ENCODE measurements at regions not wholly inside any gene's neighbourhood (a gene's known extent, or its start where the extent isn't known, plus 50 kb on each side); places are given as distances from the start of the nearest gene placed in this dataset.

DNA sequence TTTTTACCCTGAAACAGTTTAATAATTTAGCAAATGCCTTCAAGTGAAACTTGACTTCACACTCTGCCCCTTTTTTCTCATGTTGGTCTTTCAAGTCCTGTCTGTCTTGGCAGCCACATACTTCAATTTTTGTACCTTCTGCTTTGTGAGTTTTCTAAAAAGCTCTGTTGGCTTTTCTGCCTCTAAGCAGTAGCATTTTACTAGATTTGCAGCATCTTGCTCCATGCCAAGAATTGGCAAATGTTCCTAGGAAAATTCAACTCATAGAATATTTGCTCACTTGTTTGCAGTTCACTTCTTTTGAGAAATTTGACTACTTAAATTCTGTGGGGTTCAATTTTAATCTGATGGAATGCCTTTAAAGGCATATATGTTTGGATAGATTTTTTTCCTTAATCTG, 59.2 kb downstream of the FAM47A start:
- Histone ChIP-seq H3K27me3 (ENCODE audit: insufficient read depth, low read length, poor library complexity, severe bottlenecking) (no peaks in the 10 kb centered on the region), H4K20me1 (ENCODE audit: insufficient read depth, low read length, poor library complexity, severe bottlenecking) (no peaks in the 10 kb centered on the region), H3F3A (ENCODE audit: low read depth) (no peaks in the 10 kb centered on the region), H3K4me2 (ENCODE audit: low read depth, low read length, poor library complexity, severe bottlenecking) (no peak overlapping the region), H3K9me3 (ENCODE audit: insufficient read depth, low read depth, low read length) (no peaks in the 10 kb centered on the region), H3K4me1 (ENCODE audit: insufficient read depth, low read length, poor library complexity, severe bottlenecking) (no peaks in the 10 kb centered on the region), H3K9me2 (replicated peaks; ENCODE audit: low read depth, low read length) (no peaks in the 10 kb centered on the region), H2AFZ (ENCODE audit: low read length) (peak overlapping the region; percentile 88; the same call in 1 of the 2 replicates), H3K9ac (ENCODE audit: low read depth, low read length, poor library complexity, severe bottlenecking) (no peak overlapping the region), H3K79me2 (ENCODE audit: insufficient read depth, low read length) (no peaks in the 10 kb centered on the region), H3K4me3 (ENCODE audit: low read length, poor library complexity, severe bottlenecking) (no peak overlapping the region), H3K36me3 (ENCODE audit: insufficient read depth, low read length) (no peaks in the 10 kb centered on the region)
- TF ChIP-seq EZH2phosphoT487 (IDR thresholded peaks at IDR 0.05; ENCODE audit: borderline replicate concordance), result no peak
- TF ChIP-seq, protein P1, sequence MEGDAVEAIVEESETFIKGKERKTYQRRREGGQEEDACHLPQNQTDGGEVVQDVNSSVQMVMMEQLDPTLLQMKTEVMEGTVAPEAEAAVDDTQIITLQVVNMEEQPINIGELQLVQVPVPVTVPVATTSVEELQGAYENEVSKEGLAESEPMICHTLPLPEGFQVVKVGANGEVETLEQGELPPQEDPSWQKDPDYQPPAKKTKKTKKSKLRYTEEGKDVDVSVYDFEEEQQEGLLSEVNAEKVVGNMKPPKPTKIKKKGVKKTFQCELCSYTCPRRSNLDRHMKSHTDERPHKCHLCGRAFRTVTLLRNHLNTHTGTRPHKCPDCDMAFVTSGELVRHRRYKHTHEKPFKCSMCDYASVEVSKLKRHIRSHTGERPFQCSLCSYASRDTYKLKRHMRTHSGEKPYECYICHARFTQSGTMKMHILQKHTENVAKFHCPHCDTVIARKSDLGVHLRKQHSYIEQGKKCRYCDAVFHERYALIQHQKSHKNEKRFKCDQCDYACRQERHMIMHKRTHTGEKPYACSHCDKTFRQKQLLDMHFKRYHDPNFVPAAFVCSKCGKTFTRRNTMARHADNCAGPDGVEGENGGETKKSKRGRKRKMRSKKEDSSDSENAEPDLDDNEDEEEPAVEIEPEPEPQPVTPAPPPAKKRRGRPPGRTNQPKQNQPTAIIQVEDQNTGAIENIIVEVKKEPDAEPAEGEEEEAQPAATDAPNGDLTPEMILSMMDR (conservative IDR thresholded peaks at IDR 0.05; ENCODE audit: low read length), result no peak

DNA sequence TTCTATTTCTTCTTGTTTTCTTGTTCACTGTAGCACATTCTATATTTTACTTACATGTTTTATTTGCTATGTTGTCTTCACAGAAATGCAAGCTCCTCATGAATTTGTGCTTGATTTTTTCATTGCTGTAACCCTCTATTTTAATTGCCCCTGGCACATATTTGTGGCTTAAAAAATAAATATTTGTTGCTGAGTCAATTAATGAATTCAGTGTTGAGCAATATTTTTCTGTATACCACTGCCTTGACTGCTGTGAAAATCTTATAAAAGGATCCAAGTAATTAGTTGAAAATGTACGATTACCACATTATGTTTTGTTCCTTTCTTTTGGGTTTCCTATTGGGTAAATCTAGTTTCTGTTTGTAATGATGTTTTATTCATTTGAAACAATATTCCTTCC, 68.5 kb downstream of the FAM47A start:
- TF ChIP-seq EZH2phosphoT487 (IDR thresholded peaks at IDR 0.05; ENCODE audit: borderline replicate concordance), result no peak
- TF ChIP-seq, protein P1 (conservative IDR thresholded peaks at IDR 0.05; ENCODE audit: low read length), result no peak
- H3K27me3 ChIP-seq (ENCODE audit: insufficient read depth, low read length, poor library complexity, severe bottlenecking), result no peaks in the 10 kb centered on the region

DNA sequence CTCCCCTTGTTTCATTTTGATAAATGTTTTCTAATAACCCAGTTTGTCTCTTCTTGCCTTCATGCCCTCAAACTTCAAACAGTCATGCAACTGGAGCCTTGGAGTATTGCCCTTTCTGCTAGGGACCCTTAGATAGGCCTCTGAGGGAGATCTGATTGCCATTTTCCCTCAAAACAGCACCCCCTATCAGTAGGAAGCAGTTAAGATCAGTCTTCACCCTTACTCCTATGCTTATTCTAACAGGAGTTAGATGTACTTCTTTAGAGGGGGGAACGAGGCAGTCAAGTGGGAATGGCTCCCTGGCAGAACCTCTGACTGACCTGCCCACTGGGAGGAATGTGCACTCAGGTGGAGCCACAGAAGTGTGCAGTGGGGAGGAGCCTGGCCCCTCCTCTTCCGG, 74.1 kb downstream of the FAM47A start:
- no peak overlapping the region for H3K4me2 ChIP-seq (ENCODE audit: low read depth, low read length, poor library complexity, severe bottlenecking)
- no peak overlapping the region for H2AFZ ChIP-seq (ENCODE audit: low read length)
- no peaks in the 10 kb centered on the region for H4K20me1 ChIP-seq (ENCODE audit: insufficient read depth, low read length, poor library complexity, severe bottlenecking)
- no peak overlapping the region for H3K9ac ChIP-seq (ENCODE audit: low read depth, low read length, poor library complexity, severe bottlenecking)
- H3K9me3 ChIP-seq (ENCODE audit: insufficient read depth, low read depth, low read length), result no peaks in the 10 kb centered on the region
- no peak overlapping the region for H3K4me3 ChIP-seq (ENCODE audit: low read length, poor library complexity, severe bottlenecking)
- TF ChIP-seq EZH2phosphoT487 (IDR thresholded peaks at IDR 0.05; ENCODE audit: borderline replicate concordance), result no peak
- TF ChIP-seq, protein P1 (conservative IDR thresholded peaks at IDR 0.05; ENCODE audit: low read length), result no peak
- no peaks in the 10 kb centered on the region for H3K27me3 ChIP-seq (ENCODE audit: insufficient read depth, low read length, poor library complexity, severe bottlenecking)
- no peaks in the 10 kb centered on the region for H3K4me1 ChIP-seq (ENCODE audit: insufficient read depth, low read length, poor library complexity, severe bottlenecking)
- H3F3A ChIP-seq (ENCODE audit: low read depth), result no peaks in the 10 kb centered on the region
- no peaks in the 10 kb centered on the region for H3K9me2 ChIP-seq (replicated peaks; ENCODE audit: low read depth, low read length)
- H3K36me3 ChIP-seq (ENCODE audit: insufficient read depth, low read length), result no peaks in the 10 kb centered on the region
- no peaks in the 10 kb centered on the region for H3K79me2 ChIP-seq (ENCODE audit: insufficient read depth, low read length)

More for the DNA sequence above, 68.5 kb downstream of the FAM47A start:
- Histone ChIP-seq H2AFZ (ENCODE audit: low read length) (no peak overlapping the region), H3K4me3 (ENCODE audit: low read length, poor library complexity, severe bottlenecking) (no peak overlapping the region), H3K4me2 (ENCODE audit: low read depth, low read length, poor library complexity, severe bottlenecking) (no peak overlapping the region), H3K36me3 (ENCODE audit: insufficient read depth, low read length) (no peaks in the 10 kb centered on the region), H3F3A (ENCODE audit: low read depth) (no peaks in the 10 kb centered on the region), H3K9me2 (replicated peaks; ENCODE audit: low read depth, low read length) (no peaks in the 10 kb centered on the region), H3K79me2 (ENCODE audit: insufficient read depth, low read length) (no peaks in the 10 kb centered on the region), H4K20me1 (ENCODE audit: insufficient read depth, low read length, poor library complexity, severe bottlenecking) (no peaks in the 10 kb centered on the region), H3K4me1 (ENCODE audit: insufficient read depth, low read length, poor library complexity, severe bottlenecking) (no peaks in the 10 kb centered on the region), H3K9me3 (ENCODE audit: insufficient read depth, low read depth, low read length) (no peaks in the 10 kb centered on the region), H3K9ac (ENCODE audit: low read depth, low read length, poor library complexity, severe bottlenecking) (no peak overlapping the region)
